HG03439 (cell line): ENCODE measurements at regions not wholly inside any gene's neighbourhood (a gene's known extent, or its start where the extent isn't known, plus 50 kb on each side); places are given as distances from the start of the nearest gene placed in this dataset.
"Not testable (repeated sequence)": the region's sequence is repeated elsewhere in the genome, so short reads cannot be mapped to it uniquely, and the experiment has no call there.

Experiments
- ATAC-seq: cut with Tn5 transposase; IDR thresholded peaks from one replicate; pipeline ENCODE4 v1.9.1; 2021; ENCODE audit warnings: mild to moderate bottlenecking, moderate library complexity; ENCODE audit not compliant: unreplicated experiment

DNA sequence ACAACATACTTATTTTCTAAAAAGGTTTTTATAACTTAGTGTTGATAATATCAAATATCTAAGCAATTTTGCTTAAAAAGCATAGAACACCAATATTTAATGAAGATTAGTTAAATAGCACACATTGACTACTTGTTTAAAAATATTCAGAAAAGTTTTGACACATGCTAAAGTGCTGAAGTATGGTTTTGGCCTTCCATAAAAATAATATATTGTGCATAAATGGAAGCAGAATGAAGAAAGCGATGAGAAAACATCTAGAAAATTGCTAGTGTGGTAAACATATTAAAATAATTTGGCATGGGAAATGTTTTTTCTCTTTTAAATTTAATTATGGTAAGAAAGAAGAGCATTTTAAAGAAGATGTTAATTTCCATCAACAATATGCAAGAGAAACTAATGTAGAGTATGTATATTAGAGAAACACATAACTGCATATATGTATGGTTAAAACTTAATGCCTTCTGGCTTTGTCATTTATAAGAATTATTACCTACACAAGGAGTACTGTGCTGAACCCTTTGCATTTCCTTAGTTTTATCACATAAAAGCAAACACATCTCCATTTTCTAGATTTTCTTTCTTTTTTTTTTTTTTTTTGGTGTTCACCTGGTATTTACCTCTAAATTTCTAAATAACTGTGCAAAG is 921.0 kb upstream of the ADAMTS5 start:
- not testable (repeated sequence) for ATAC-seq

DNA sequence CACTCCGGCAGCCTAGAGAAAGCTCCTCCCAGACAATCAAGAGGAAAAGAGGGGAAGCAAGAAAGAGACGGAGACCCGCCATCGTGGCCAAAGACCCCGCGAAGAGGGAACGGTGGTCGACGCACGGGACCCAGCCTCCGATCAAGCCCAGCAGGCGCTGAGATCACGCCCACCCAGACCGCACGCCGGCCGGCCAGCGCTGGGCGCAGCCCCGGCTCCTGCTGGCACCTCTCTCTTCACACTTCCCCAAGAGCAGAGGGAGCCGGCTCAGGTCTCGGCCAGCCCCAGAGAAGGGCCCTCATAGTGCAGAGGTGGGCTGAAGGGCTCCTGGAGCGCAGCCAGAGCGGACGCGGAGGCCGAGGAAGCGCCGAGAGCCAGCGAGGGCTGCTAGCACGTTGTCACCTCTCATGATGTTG is 918.4 kb upstream of the ADAMTS5 start:
- no peak for ATAC-seq

DNA sequence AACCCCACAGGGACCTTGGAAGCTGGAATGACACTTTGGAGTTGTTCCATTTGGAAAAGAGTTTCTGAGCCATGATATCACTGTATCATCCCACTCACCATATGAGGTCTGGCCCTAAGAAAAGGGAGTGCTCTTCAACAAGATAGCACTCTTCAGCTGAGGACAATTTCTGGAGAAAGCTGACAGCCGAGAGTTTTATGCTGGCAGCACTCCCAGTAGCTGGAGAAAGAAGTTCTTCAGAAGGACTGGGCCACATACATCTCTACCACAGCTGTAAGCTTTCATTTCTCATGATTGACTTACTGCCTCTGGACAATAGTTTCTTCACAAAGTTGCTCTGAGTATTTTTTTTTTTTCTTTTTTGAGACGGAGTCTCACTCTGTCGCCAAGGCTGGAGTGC is 914.4 kb upstream of the ADAMTS5 start:
- not testable (repeated sequence) for ATAC-seq

DNA sequence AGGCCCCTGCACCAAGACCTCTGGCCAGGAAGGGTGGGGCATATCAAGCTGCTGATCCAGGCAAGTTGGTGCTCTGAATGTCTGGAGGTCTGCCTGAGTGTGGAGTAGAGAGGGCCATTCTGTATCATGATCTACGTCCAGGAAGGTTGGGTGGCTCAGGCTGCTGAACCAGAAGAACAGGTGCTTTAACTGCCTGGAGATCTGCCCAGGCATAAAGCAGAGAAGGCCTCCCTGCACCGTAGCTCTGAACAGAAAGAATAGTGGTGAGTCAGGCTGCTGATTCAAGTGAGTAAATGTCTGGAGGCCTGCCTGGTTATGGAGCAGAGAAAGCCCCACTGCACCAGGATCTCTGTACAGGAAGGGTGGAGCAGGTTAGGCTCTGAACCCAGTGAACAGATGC is 905.5 kb upstream of the ADAMTS5 start:
- not testable (repeated sequence) for ATAC-seq

DNA sequence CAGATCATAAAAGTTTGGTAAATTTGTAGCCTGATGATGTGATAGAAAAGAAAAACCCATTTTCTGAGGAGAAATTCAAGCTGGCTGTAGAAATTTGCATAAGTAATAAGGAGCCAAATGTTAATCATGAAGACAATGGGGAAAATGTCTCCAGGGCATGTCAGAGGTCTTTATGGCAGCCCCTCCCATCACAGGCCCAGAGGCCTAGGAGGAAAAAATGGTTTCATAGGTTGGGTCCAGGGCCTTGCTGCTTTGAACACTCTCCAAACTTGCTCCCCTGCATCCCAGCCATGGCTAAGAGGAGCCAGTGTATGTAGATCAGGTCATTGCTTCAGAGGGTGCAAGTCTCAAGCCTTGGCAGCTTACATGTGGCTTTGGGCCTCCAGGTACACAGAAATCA is 903.9 kb upstream of the ADAMTS5 start:
- ATAC-seq: not testable (repeated sequence)

DNA sequence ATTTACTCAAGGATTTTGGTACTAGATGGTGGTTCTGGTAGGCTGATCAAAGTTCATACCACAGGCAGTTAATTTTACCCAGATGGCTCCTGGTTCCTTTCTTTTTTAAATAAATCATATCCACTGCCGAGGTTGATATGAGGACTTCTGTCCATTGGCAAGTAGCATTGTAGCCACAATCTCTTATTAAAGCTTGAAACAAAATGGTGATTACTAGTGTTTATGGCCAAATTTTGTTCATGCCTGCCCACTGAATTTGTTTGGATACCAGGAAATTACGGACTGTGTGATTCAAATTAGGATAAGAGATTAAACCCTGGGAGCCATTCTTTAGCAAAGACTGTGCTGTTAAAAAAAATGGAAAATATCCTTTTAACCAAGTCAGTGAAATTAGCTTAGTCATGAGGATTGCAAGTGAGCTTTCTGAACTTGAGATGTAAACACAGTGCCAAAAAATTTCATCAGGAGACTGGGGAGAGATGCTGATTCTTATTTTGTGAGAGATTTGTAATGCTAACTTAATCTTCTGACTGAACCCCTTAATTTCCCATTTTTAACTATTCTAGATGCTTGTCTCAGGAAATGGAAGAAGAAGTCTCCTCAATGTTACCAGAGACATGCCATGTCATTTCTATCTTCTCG is 893.5 kb upstream of the ADAMTS5 start:
- not testable (repeated sequence) for ATAC-seq

DNA sequence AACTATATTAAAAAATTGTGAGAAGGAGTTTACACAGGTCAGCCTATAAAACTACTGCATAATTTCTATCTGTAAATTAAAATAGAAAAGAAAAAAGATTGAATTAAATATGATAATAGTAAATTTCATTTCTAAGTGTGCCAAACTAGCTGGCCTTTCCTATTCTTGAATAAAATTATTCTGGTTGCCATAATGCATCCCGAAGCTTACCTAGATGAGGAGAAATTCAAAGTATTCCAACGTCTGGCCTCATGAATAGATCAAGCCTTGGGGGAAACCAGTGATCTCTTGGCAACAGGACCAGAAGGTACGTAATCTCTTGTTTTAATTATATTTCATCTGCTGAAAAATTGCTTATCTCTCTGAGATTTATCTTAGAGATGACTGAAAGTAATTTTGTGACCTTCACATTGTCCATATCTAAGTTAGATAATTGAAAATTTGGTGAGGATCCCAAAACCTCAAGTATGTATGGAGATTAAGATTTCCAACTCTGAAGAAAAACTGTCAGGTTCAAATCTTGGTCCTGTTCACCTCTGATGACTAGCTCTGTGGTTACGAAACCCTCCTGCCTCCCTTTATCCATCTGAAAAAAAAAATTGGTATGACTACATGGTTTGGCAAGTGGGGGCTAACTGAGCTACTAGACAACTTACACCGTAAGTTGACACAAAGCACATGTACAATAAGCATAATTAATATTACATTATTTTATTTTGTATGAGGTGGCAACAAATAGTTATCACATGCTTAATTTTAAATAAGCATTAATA is 891.4 kb upstream of the ADAMTS5 start:
- not testable (repeated sequence) for ATAC-seq

DNA sequence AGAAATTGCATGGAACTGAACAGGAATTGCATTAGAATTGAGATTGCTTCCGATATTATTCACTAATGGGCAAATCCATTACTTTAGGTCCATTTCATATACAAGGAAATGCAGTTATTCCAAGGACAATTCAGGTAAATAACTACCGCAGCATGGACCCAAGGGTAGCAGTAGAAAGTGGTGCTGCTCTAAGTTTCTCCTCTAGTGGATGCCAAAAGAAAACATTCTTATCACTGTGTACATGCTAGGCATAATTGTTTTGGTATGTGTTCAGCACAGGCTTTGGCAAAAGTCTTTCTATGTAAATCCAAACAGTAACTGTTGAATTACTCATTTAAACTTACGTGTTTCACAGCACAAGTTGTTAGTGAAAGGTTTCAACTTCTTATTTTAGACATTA is 890.1 kb upstream of the ADAMTS5 start:
- ATAC-seq: not testable (repeated sequence)

DNA sequence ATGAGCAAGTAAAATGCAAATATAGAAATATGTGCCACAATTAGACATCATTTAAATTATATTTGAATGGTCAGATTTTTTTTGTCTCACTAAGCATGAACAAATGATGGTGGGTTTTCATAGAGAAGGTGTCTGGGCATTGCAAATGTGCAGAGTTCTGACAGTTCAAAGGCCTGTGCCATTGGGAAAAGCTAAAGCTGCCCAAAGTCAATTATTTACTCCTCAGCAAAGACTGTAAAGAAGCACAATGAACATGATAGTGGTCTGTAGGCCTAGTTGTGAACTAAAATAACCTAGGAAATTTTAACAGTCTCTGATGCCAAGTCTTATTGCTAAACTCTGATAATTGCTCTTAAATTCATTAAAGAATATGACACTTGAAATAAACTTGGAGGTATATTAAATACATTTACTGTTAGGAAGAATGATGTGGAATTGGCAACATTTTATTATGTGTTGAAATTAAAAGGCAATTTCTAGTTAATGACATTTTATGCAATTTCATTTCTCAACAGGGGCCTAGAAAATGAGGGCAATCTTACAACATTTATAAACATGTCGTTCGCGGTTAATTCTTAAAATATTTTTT is 874.3 kb upstream of the ADAMTS5 start:
- ATAC-seq: no peak

DNA sequence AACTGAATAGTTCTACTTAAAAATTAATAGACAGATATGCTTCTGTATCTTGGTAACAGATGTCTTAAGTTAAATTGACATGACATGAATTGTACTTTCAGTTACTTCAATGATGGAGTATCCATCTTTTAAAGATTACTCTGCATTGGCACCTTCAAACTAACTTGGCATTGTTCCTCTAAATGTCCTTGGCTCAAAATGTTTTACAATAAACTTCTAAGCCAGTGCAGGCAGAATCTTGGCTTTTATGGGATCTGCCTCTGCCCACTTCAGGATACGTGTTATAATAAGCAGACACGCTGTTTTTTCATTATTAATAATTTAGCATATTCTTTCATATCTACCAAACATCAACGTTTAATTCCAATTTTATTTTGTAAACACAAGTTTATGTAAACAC is 873.4 kb upstream of the ADAMTS5 start:
- ATAC-seq: no peak

DNA sequence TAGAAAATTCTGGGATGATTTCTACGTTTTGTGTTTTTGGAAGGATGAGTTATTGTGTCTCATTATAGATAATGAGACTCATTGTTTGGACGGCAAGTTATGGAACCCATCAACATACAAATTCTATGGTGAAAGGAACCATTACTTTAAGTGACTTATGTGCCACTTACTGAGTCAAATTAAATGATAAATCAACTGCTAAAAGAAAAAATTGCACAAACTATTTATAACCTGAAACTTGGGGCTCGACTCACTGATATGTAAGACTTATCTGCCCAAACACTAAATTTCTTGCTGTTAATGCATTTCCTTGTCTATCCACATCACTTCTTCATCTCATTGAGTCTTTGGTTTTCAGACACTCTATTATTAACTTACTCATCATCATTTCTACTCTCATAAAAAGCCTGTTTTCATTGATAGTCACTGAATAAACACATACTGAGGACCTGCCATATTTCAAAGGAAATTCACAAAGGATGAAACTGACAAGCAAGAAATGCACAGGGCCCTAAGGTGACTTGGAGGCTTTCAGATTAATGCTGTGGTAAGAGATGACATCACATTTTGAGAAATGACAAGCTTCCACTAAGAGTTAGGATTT is 872.7 kb upstream of the ADAMTS5 start:
- no peak for ATAC-seq

DNA sequence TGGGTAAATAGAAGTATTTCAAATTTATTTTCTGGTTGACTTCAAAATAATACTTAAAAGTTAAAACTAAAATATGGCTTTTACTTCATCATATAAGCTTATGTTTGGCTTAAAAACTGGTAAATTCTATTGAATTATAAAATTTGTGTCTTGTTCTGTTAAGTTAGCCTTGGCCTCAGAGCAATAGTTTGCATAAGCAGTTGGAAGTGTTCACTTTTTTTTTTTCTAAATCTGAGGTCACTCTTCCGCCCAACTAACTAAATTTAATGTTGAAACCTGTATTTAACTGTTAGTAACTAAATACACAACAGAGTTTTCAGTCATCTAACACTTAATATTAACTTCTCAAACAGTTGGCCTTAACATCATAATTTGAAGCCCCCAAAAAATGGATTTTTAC is 871.7 kb upstream of the ADAMTS5 start:
- no peak for ATAC-seq

DNA sequence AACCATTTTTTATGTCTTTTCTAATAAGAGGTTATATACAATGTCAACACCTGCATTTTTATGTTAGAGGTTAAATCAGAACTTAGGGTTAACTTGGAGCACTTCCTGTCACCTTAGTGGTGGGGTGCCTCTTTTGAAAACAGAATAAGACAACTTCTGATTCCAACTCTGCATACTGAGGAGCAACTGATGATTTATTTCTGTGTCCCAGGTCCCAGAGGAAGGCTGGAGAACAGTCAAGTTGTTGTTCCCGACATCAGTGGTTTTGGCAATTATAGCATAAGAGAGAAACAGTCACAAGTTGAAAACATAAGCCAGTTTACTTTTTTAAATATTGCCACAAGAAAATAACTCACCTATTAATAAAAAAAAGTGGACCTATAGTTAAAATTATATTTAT is 871.0 kb upstream of the ADAMTS5 start:
- no peak for ATAC-seq

DNA sequence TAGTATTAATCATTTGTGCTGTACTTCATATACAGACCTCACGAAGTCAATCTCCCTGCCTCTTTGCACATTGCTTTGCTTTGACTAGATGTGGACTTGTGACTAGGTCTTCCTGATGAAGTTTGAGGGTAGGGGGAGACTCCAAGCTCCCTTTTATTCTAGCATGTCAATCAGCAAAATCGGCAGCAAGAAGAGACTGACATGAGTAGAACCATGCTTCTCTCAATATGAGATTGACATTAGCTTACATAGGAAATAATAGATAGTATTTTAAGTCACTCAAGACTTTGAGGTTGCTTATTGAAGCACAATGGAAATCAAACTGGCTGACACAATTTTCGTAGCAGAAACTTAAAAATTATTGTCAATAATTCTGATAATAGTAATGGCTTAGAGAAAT is 866.4 kb upstream of the ADAMTS5 start:
- ATAC-seq: no peak

DNA sequence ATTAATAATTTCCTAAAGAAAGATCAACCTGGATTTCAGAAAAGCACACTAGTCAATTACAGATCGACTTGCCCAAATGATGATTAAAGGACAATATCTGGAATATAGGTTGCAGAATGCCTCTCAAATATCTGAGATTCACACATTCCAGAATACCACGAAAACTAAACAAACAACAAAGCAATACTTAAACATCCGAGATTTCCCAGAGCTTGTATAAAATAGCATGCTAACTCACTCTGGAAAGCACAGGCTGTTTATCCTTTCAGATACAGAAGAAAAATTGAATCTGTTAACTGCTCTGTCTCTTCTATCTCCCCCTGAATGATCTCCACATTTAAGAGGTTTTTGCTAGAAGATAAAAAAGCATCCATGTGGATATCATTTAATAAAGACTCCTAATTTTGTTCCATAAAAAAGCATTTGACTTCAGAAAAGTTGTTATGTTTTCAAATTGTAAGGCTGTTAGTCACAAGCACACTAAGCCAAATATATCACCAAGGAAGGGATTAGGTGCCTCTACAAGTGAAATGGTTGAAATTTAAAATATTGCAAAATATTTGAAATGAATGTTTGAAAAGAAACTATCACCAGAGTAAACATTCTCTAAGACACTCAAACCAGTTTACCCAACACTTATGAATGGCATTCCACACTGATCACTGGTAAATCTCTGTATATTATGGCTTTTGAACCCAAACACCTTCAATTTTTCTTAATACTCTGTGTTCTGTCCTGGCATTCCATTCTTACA is 865.1 kb upstream of the ADAMTS5 start:
- no peak for ATAC-seq

DNA sequence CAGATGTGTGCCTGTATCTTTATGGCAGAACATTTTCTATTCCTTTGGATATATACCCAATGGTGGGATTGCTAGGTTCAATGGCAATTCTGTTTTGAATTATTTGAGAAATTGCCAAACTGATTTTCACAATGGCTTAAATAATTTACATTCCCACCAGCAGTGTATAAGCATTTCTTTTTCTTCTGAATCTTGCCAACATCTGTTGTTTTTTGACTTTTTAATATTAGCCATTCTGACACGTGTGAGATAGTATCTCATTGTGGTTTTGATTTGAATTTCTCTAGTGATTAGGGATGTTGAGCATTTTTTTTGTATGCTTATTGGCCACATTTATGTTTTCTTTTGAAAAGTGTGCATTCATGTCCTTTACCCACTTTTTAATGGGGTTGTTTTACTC is 864.3 kb upstream of the ADAMTS5 start:
- no peak for ATAC-seq

DNA sequence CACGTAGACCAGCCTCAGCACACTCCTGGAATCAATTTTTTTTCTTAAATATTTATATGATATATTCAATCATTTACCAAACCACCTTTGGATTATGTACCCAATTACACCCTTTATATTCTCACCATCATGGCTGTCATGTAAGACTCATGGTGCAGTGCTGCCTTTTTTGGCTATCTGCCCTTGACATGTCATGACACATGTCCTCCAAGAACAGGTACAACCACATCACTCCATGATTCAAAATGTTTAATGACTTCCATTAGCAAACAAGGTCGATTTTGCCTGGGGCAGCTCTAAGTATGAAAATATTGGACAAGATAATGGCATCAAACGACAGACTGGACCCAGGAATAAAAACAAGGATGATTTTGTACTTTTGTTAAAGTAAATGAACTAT is 861.1 kb upstream of the ADAMTS5 start:
- no peak for ATAC-seq

DNA sequence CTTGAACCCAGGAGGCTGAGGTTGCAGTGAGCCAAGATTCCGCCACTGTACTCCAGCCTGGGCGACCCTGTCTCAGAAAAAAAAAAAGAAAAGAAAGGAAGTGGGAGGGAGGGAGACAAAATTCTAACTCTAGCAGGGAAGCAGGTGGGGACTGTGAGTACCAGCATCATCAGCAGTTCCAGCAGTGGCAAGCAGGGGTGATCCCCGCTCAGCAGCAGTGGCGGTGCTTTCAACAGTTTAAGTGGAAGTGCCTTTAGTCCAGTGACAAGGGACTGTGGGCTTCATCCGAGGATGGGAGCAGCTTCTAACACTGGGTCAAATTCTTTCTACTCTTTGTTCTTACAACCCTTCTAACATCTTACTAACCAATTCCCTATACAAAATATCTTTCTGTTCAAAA is 858.1 kb upstream of the ADAMTS5 start:
- ATAC-seq: no peak

DNA sequence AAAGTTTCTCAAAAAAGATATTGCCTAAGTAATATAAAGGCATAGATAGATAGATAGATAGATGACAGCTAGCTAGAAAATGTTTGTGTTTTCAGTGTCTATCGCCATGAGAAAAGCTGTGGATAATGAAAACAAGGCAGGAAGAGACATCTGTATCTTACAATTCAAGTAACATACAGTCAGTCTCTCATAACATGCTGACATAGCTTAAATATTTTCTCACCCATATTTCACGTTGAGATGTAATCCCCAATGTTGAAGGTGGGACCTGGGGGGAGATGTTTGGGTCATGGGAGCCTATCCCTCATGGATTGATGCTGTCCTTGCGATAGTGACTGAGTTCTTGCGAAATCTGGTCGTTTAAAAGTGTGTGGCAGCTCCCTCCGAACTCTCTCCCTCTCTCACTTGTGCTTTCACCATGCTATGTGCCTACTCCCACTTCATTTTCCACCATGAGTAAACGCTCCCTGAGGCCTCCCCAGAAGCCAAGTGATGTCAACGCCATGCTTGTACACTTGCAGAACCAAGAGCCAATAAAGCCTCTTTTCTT is 856.8 kb upstream of the ADAMTS5 start:
- no peak for ATAC-seq

DNA sequence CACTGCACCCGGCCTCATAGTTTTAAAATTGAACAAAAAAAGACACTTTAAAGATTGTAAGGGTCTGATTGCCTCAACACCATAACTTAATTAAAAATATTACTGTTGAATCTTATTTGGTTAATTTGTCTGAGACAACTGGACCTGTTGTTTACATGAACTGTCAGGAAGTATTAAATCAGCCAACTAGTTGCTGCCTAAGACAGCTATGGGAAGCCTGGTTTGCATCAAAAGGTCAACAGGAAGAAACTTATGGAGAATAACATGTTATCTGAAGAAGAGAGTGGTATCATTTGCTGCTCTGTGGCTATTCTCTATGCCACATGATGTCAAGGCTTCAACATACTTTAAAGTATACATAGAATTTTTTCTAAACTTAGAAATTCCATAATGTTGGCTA is 853.5 kb upstream of the ADAMTS5 start:
- ATAC-seq: no peak
